K562 (cell line): ENCODE measurements at regions not wholly inside any gene's neighbourhood (a gene's known extent, or its start where the extent isn't known, plus 50 kb on each side); places are given as distances from the start of the nearest gene placed in this dataset.

Source experiments
- ATAC-seq: fragments of 200-7000 bp; cut with Tn5 transposase; 3 replicates; pipeline ENCODE4 v1.9.1; 2020; ENCODE audit warnings: moderate library complexity
- BruUV-seq: library from RNA; stranded (reverse); fragments of 400-500 nt; replicated peaks from 2 replicates; lab custom pipeline; 2021; lab: Mats Ljungman, UMichigan
- CTCF ChIA-PET: fragments of 300-600 bp; formaldehyde crosslinking; extraction: SDS; loops from one replicate; lab custom pipeline; 2021; ENCODE audit warnings: low intra/inter-chr PET ratio; lab: Yijun Ruan, JAX
- POLR2A ChIA-PET: fragments of 300-600, 350-650 bp; sonication (Branson Sonifier 250); formaldehyde crosslinking; extraction: SDS; loops from one replicate; lab custom pipeline; 2021; ENCODE audit warnings: antibody characterized with exemption, inconsistent platforms; lab: Yijun Ruan, JAX
- DNase-seq, 4 experiments: peaks; one replicate each; pipeline versions ENCODE4 v3.0.0 to v3.0.0-alpha.2; 2011 to 2018; ENCODE audit warnings: low spot score in 3 of 4, mixed read lengths in 3 of 4; ENCODE audit errors: extremely low read depth in 1 of 4
- FAIRE-seq: peaks from 2 replicates; lab custom pipeline; 2011; peaks lifted over from hg19 to GRCh38; lab: Jason Lieb, UNC
- H2AFZ ChIP-seq: 2 replicates; pipeline ENCODE4 v1.6.0; 2011; ENCODE audit warnings: low read depth, low read length, control low read depth, inconsistent platforms
- H3K27ac ChIP-seq: fragments of 200-600 bp; 3 replicates; pipeline ENCODE4 v1.8.0; 2011; ENCODE audit warnings: low read depth, mild to moderate bottlenecking, control low read depth, inconsistent platforms, low read length, moderate library complexity, mixed read lengths; ENCODE audit errors: extremely low read depth
- H3K27me3 ChIP-seq, 2 experiments: fragments of 300-600 bp in 1 of 2; 2 replicates in 1 of 2; 3 replicates in 1 of 2; pipeline versions ENCODE4 v1.6.0 to v1.8.0; 2011; ENCODE audit warnings: inconsistent platforms in 2 of 2, low read length in 2 of 2, mild to moderate bottlenecking in 1 of 2, mixed read lengths in 1 of 2, moderate library complexity in 1 of 2; ENCODE audit not compliant: control insufficient read depth in 2 of 2, insufficient read depth in 2 of 2
- H3K36me3 ChIP-seq: fragments of 300-600 bp; 3 replicates; pipeline ENCODE4 v1.8.0; 2011; ENCODE audit warnings: mild to moderate bottlenecking, low read length, inconsistent platforms; ENCODE audit not compliant: control insufficient read depth, insufficient read depth
- H3K4me1 ChIP-seq, 2 experiments: fragments of 200-600 bp in 1 of 2; replicated peaks in 1 of 2; 2 replicates in 1 of 2; 3 replicates in 1 of 2; pipeline versions ENCODE4 v1.5.1 to v1.8.0; 2011; ENCODE audit warnings: inconsistent platforms in 2 of 2, low read length in 2 of 2, mild to moderate bottlenecking in 1 of 2, mixed read lengths in 1 of 2, moderate library complexity in 1 of 2; ENCODE audit not compliant: control insufficient read depth in 2 of 2, insufficient read depth in 2 of 2
- H3K4me2 ChIP-seq: 2 replicates; pipeline ENCODE4 v1.6.1; 2011; ENCODE audit warnings: low read length, control low read depth, inconsistent platforms, mixed read lengths; ENCODE audit not compliant: insufficient read depth
- H3K4me3 ChIP-seq: fragments of 200-600 bp; sonication (generic), shearing (Covaris generic); 2 replicates; pipeline ENCODE4 v1.5.1; 2016; ENCODE audit warnings: control low read depth, inconsistent platforms
- H3K79me2 ChIP-seq: fragments of 200-600 bp; 3 replicates; pipeline ENCODE4 v1.8.0; 2011; ENCODE audit warnings: low read length, inconsistent platforms; ENCODE audit not compliant: control insufficient read depth, insufficient read depth
- H3K9ac ChIP-seq, 2 experiments: 2 replicates each; pipeline versions ENCODE4 v1.6.0 to v1.6.1; 2011; ENCODE audit warnings: low read depth in 2 of 2, low read length in 2 of 2, control low read depth in 1 of 2, inconsistent platforms in 1 of 2, mild to moderate bottlenecking in 1 of 2, mixed read lengths in 1 of 2; ENCODE audit not compliant: insufficient read depth in 1 of 2
- H3K9me1 ChIP-seq: one replicate; pipeline ENCODE4 v1.6.0; 2011; ENCODE audit warnings: inconsistent platforms, mild to moderate bottlenecking, low read length, moderate library complexity; ENCODE audit not compliant: control insufficient read depth, insufficient read depth
- H3K9me3 ChIP-seq: replicated peaks from 2 replicates; pipeline ENCODE4 v1.5.1; 2011; ENCODE audit warnings: low read depth, low read length, inconsistent platforms; ENCODE audit not compliant: control insufficient read depth, insufficient read depth
- H4K20me1 ChIP-seq: replicated peaks from 2 replicates; pipeline ENCODE4 v1.6.1; 2011; ENCODE audit warnings: low read length, inconsistent platforms, mixed read lengths; ENCODE audit not compliant: control insufficient read depth, insufficient read depth
- CBX8 ChIP-seq: fragments of 200-600 bp; sonication (generic); IDR thresholded peaks from 2 replicates; pipeline ENCODE4 v1.6.1; 2012; ENCODE audit warnings: borderline replicate concordance, mixed run types, low read depth, mild to moderate bottlenecking, moderate library complexity, mixed read lengths, low read length, control low read depth, inconsistent platforms; ENCODE audit not compliant: poor library complexity, severe bottlenecking; ENCODE audit errors: extremely low read depth
- CHD2 ChIP-seq: IDR thresholded peaks from 2 replicates; pipeline ENCODE4 v1.6.1; 2011; ENCODE audit warnings: low read depth, low read length
- MAZ ChIP-seq, 2 experiments: fragments of 450-650 bp in 1 of 2; sonication (generic) in 1 of 2; formaldehyde crosslinking; IDR thresholded peaks in 1 of 2; conservative IDR thresholded peaks in 1 of 2; 2 replicates each; pipeline versions ENCODE4 v1.4.0 to v1.5.0; 2020; ENCODE audit warnings: mild to moderate bottlenecking in 1 of 2, missing genetic modification reagents in 1 of 2
- NCOA4 ChIP-seq: fragments of 450-650 bp; IDR thresholded peaks from 2 replicates; pipeline ENCODE4 v1.6.1; 2018; ENCODE audit warnings: mild to moderate bottlenecking; ENCODE audit not compliant: partially characterized antibody
- PCBP2 ChIP-seq: fragments of 200-400 bp; formaldehyde crosslinking; IDR thresholded peaks from 2 replicates; pipeline ENCODE4 v1.6.1; 2018; ENCODE audit warnings: low read length, low read depth, mild to moderate bottlenecking, moderate library complexity; ENCODE audit not compliant: poor library complexity, severe bottlenecking
- PTBP1 ChIP-seq: fragments of 200-400 bp; formaldehyde crosslinking; IDR thresholded peaks from 2 replicates; pipeline ENCODE4 v1.6.1; 2017; ENCODE audit warnings: low read depth, low read length
- RBM17 ChIP-seq: fragments of 200-400 bp; formaldehyde crosslinking; IDR thresholded peaks from 2 replicates; pipeline ENCODE4 v1.6.1; 2017; ENCODE audit warnings: low read depth, mild to moderate bottlenecking, low read length, borderline replicate concordance
- ZNF431 ChIP-seq: sonication (generic); formaldehyde crosslinking; IDR thresholded peaks from 2 replicates; pipeline ENCODE4 v1.8.0; 2022; ENCODE audit warnings: mild to moderate bottlenecking, missing genetic modification reagents
- ZNF444 ChIP-seq: fragments of 250-450 bp; sonication (Bioruptor Pico); IDR thresholded peaks from 2 replicates; pipeline ENCODE4 v1.4.0; 2020; ENCODE audit warnings: mild to moderate bottlenecking, moderate library complexity
- whole genome bisulfite sequencing: fragments of 100-300 bp; shearing (Covaris generic); methylation state at CpG from one replicate; pipeline ENCODE4 v1.1.6; 2016; ENCODE audit warnings: low coverage, mixed read lengths; ENCODE audit not compliant: insufficient coverage; ENCODE audit errors: missing lambda C conversion rate; 5-methylcytosine and 5-hydroxymethylcytosine counted together
- in situ Hi-C: fragments of 300-500 bp; cut with MboI; formaldehyde crosslinking; loops from 4 replicates; pipeline ENCODE4 v1.15.0; 2018; ENCODE audit warnings: inconsistent platforms, mixed read lengths
- intact Hi-C: fragments of 100-400 bp; cut with micrococcal nuclease; formaldehyde crosslinking; loops from 2 replicates; pipeline ENCODE4 v1.14.2; 2022
- TF ChIP-seq, protein P1 (sequence below): fragments of 450-650 bp; IDR thresholded peaks from 2 replicates; pipeline ENCODE4 v1.6.1; 2014; ENCODE audit warnings: low read depth, mild to moderate bottlenecking, moderate library complexity, borderline replicate concordance

DNA sequence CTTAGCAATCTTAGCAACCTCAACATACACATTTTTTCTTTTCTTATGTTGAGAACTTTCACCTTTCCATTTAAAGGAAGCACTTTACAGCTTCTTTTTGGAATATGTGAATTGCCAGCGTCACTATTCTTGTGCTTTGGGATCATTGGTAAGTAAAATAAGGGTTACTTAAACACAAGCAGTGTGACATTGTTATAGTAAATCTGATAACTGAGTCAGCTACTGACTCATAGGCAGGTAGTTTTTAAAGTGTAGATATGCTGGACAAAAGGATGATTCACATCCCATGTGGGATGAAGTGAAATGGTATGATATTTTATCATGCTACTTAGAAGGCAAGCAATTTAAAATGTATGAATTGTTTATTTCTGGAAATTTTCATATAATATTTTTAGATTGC is 637.2 kb downstream of the DCDC2C start:
- in situ Hi-C loops (no loop called here), intact Hi-C loops (no loop called here)
- CTCF ChIA-PET: no interaction called here
- Histone ChIP-seq H3K4me1 (no peaks in the 10 kb centered on the region), H3K27me3 (no peaks in the 10 kb centered on the region), H2AFZ (no peak overlapping the region), H4K20me1 (no peaks in the 10 kb centered on the region), H3K27ac (no peak overlapping the region), H3K9me3 (no peaks in the 10 kb centered on the region), H3K4me2 (no peak overlapping the region), H3K79me2 (no peaks in the 10 kb centered on the region), H3K9ac (no peak overlapping the region), H3K4me3 (no peak overlapping the region), H3K36me3 (no peaks in the 10 kb centered on the region), H3K9me1 (no peaks in the 10 kb centered on the region)
- DNase-seq: no peak
- no peak for FAIRE-seq
- TF ChIP-seq MAZ (CRISPR knock-in tag; conservative IDR thresholded peaks at IDR 0.05 in 1 of 2, IDR thresholded peaks at IDR 0.05 in 1 of 2): no peak
- no peak for TF ChIP-seq PTBP1
- TF ChIP-seq ZNF431 (CRISPR knock-in tag): no peak
- TF ChIP-seq CBX8: no peak
- no peak for TF ChIP-seq NCOA4
- no peak for TF ChIP-seq CHD2
- no peak for TF ChIP-seq RBM17
- BruUV-seq: no TSS peak
- WGBS: 0% methylated on average over 1 of the region's 1 CpG
- no peak for ATAC-seq
- POLR2A ChIA-PET: no interaction called here

DNA sequence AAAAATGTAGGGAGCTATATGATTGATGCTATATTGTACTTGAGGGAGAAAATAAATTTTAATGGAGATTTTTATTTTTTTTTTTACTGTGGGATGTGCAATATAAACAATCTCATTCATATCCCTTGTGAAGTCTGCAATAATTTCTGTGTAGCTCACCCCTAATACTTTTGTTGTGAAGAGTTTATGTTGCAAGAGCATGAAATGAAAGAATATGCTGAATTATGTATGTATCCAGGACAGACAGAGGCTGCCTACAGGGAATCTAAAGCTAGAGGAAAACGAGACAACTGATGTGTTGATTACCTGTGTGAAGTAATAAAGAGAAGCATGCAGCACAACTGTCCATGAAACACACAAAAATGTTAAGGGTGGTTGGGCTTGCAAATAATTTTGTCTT is 643.3 kb downstream of the DCDC2C start:
- intact Hi-C loops: no loop called here
- no peak for FAIRE-seq
- Histone ChIP-seq H2AFZ (no peak overlapping the region), H3K27ac (no peak overlapping the region), H3K79me2 (no peaks in the 10 kb centered on the region), H3K4me2 (no peak overlapping the region), H3K4me1 (no peaks in the 10 kb centered on the region), H4K20me1 (no peaks in the 10 kb centered on the region), H3K36me3 (no peaks in the 10 kb centered on the region), H3K9me3 (no peaks in the 10 kb centered on the region), H3K27me3 (no peaks in the 10 kb centered on the region), H3K9ac (no peak overlapping the region), H3K9me1 (no peaks in the 10 kb centered on the region), H3K4me3 (no peak overlapping the region)
- BruUV-seq: no TSS peak
- ChIA-PET CTCF (no interaction called here), POLR2A (no interaction called here)
- in situ Hi-C loops: no loop called here
- 0% methylated on average over 1 of the region's 1 CpG for WGBS
- no peak for ATAC-seq
- DNase-seq: no peak
- no peak for TF ChIP-seq ZNF444 (CRISPR knock-in tag)
- TF ChIP-seq PCBP2: no peak
- TF ChIP-seq, protein P1, sequence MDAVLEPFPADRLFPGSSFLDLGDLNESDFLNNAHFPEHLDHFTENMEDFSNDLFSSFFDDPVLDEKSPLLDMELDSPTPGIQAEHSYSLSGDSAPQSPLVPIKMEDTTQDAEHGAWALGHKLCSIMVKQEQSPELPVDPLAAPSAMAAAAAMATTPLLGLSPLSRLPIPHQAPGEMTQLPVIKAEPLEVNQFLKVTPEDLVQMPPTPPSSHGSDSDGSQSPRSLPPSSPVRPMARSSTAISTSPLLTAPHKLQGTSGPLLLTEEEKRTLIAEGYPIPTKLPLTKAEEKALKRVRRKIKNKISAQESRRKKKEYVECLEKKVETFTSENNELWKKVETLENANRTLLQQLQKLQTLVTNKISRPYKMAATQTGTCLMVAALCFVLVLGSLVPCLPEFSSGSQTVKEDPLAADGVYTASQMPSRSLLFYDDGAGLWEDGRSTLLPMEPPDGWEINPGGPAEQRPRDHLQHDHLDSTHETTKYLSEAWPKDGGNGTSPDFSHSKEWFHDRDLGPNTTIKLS: no peak
